ENCODE measurements at regions not wholly inside any gene's neighbourhood (a gene's known extent, or its start where the extent isn't known, plus 50 kb on each side); places are given as distances from the start of the nearest gene placed in this dataset.

- no peak for DNase-seq (ENCODE audit: low read depth in 2 of 2)
These were observed 98.8 kb upstream of the NCKAP5 start for GRCh38 chr2:133667085-133667484.

GRCh38 chr2:133667968-133668367 lies 99.7 kb upstream of the NCKAP5 start:
- DNase-seq (ENCODE audit: low read depth in 2 of 2) = no peak

- DNase-seq (ENCODE audit: low read depth in 2 of 2) = no peak
These were observed 100.3 kb upstream of the NCKAP5 start for GRCh38 chr2:133668547-133668946.

- DNase-seq (ENCODE audit: low read depth in 2 of 2) = no peak
These were observed 105.1 kb upstream of the NCKAP5 start for GRCh38 chr2:133673305-133673905.

GRCh38 chr2:133674066-133674432 lies 105.8 kb upstream of the NCKAP5 start:
- DNase-seq (ENCODE audit: low read depth in 2 of 2) = no peak

GRCh38 chr2:133674433-133675331 lies 106.4 kb upstream of the NCKAP5 start:
- DNase-seq (ENCODE audit: low read depth in 2 of 2) = no peak

GRCh38 chr2:133676392-133677130 lies 108.3 kb upstream of the NCKAP5 start:
- DNase-seq (ENCODE audit: low read depth in 2 of 2) = no peak

GRCh38 chr2:133680343-133681049 lies 112.2 kb upstream of the NCKAP5 start:
- no peak for DNase-seq (ENCODE audit: low read depth in 2 of 2)

- DNase-seq (ENCODE audit: low read depth in 2 of 2) = no peak
These were observed 114.1 kb upstream of the NCKAP5 start for GRCh38 chr2:133682347-133682746.

- no peak for DNase-seq (ENCODE audit: low read depth in 2 of 2)
These were observed 114.6 kb upstream of the NCKAP5 start for GRCh38 chr2:133682906-133683305.

- no peak for DNase-seq (ENCODE audit: low read depth in 2 of 2)
These were observed 117.5 kb upstream of the NCKAP5 start for GRCh38 chr2:133685636-133686215.

GRCh38 chr2:133690780-133691179 lies 122.5 kb upstream of the NCKAP5 start:
- no peak for DNase-seq (ENCODE audit: low read depth in 2 of 2)

GRCh38 chr2:133691336-133691735 lies 123.1 kb upstream of the NCKAP5 start:
- no peak for DNase-seq (ENCODE audit: low read depth in 2 of 2)

- DNase-seq (ENCODE audit: low read depth in 2 of 2) = no peak
These were observed 137.0 kb upstream of the NCKAP5 start for GRCh38 chr2:133705287-133705686.

- no peak for DNase-seq (ENCODE audit: low read depth in 2 of 2)
These were observed 142.3 kb upstream of the NCKAP5 start for GRCh38 chr2:133710613-133711012.

GRCh38 chr2:133711201-133711600 lies 142.9 kb upstream of the NCKAP5 start:
- no peak for DNase-seq (ENCODE audit: low read depth in 2 of 2)

GRCh38 chr2:133711806-133712205 lies 143.5 kb upstream of the NCKAP5 start:
- DNase-seq (ENCODE audit: low read depth in 2 of 2) = no peak

- no peak for DNase-seq (ENCODE audit: low read depth in 2 of 2)
These were observed 144.1 kb upstream of the NCKAP5 start for GRCh38 chr2:133712369-133712768.

GRCh38 chr2:133713049-133713580 lies 144.9 kb upstream of the NCKAP5 start:
- no peak for DNase-seq (ENCODE audit: low read depth in 2 of 2)

- DNase-seq (ENCODE audit: low read depth in 2 of 2) = no peak
These were observed 147.9 kb upstream of the NCKAP5 start for GRCh38 chr2:133716166-133716565.

- no peak for DNase-seq (ENCODE audit: low read depth in 2 of 2)
These were observed 149.2 kb upstream of the NCKAP5 start for GRCh38 chr2:133717497-133717896.

Data from stimulated activated CD8-positive, alpha-beta memory T cell treated with anti-CD3 and anti-CD28 coated beads, Interleukin-15, amount 100 ng/mL, for 48 hours (primary cell).